GM18861 (cell line): ENCODE measurements at regions not wholly inside any gene's neighbourhood (a gene's known extent, or its start where the extent isn't known, plus 50 kb on each side); places are given as distances from the start of the nearest gene placed in this dataset.

ENCODE experiments used
- ATAC-seq: cut with Tn5 transposase; IDR thresholded peaks from one replicate; pipeline ENCODE4 v1.9.1; 2021; ENCODE audit not compliant: unreplicated experiment

GRCh38 chr14:97248973-97249372 lies 451.8 kb downstream of the VRK1 start:
- ATAC-seq = no peak

GRCh38 chr14:97250931-97251330 lies 453.7 kb downstream of the VRK1 start:
- ATAC-seq = no peak

- ATAC-seq = no peak
These were observed 454.4 kb downstream of the VRK1 start for GRCh38 chr14:97251491-97252155.

GRCh38 chr14:97253756-97254155 lies 456.6 kb downstream of the VRK1 start:
- no peak for ATAC-seq

GRCh38 chr14:97262336-97262735 lies 465.2 kb downstream of the VRK1 start:
- no peak for ATAC-seq

GRCh38 chr14:97264516-97265230 lies 467.5 kb downstream of the VRK1 start:
- no peak for ATAC-seq

- no peak for ATAC-seq
These were observed 469.5 kb downstream of the VRK1 start for GRCh38 chr14:97266653-97267052.

- ATAC-seq = no peak
These were observed 470.3 kb downstream of the VRK1 start for GRCh38 chr14:97267509-97267908.

GRCh38 chr14:97268097-97268496 lies 470.9 kb downstream of the VRK1 start:
- ATAC-seq = no peak

- ATAC-seq = no peak
These were observed 473.1 kb downstream of the VRK1 start for GRCh38 chr14:97270308-97270707.

- ATAC-seq = no peak
These were observed 474.3 kb downstream of the VRK1 start for GRCh38 chr14:97271451-97271960.

GRCh38 chr14:97273540-97273939 lies 476.4 kb downstream of the VRK1 start:
- ATAC-seq = no peak

GRCh38 chr14:97274626-97275025 lies 477.4 kb downstream of the VRK1 start:
- no peak for ATAC-seq

GRCh38 chr14:97275276-97275675 lies 478.1 kb downstream of the VRK1 start:
- ATAC-seq = no peak

- ATAC-seq = no peak
These were observed 479.4 kb downstream of the VRK1 start for GRCh38 chr14:97276573-97276972.

GRCh38 chr14:97277711-97278110 lies 480.5 kb downstream of the VRK1 start:
- ATAC-seq = no peak

GRCh38 chr14:97280526-97280925 lies 483.3 kb downstream of the VRK1 start:
- ATAC-seq = no peak

GRCh38 chr14:97281741-97282140 lies 484.6 kb downstream of the VRK1 start:
- no peak for ATAC-seq

GRCh38 chr14:97282210-97283004 lies 485.2 kb downstream of the VRK1 start:
- ATAC-seq = no peak

GRCh38 chr14:97283005-97283403 lies 485.8 kb downstream of the VRK1 start:
- no peak for ATAC-seq

GRCh38 chr14:97283426-97283825 lies 486.2 kb downstream of the VRK1 start:
- ATAC-seq = no peak

GRCh38 chr14:97283841-97284240 lies 486.7 kb downstream of the VRK1 start:
- no peak for ATAC-seq
